HUES48 (cell line): ENCODE measurements at regions not wholly inside any gene's neighbourhood (a gene's known extent, or its start where the extent isn't known, plus 50 kb on each side); places are given as distances from the start of the nearest gene placed in this dataset.

Source experiments
- H3K27ac ChIP-seq: one replicate; pipeline ENCODE4 v1.7.0; 2013; ENCODE audit warnings: low read depth, low read length, inconsistent platforms
- H3K27me3 ChIP-seq: 2 replicates; pipeline ENCODE4 v1.6.1; 2013; ENCODE audit warnings: mild to moderate bottlenecking, low read length; ENCODE audit not compliant: control insufficient read depth, insufficient read depth
- H3K36me3 ChIP-seq: 2 replicates; pipeline ENCODE4 v1.6.1; 2013; ENCODE audit warnings: low read length; ENCODE audit not compliant: control insufficient read depth, insufficient read depth
- H3K4me1 ChIP-seq: 2 replicates; pipeline ENCODE4 v1.6.1; 2013; ENCODE audit warnings: mild to moderate bottlenecking, low read length; ENCODE audit not compliant: control insufficient read depth, insufficient read depth
- H3K4me3 ChIP-seq: 2 replicates; pipeline ENCODE4 v1.5.1; 2013; ENCODE audit warnings: mild to moderate bottlenecking, low read depth, low read length
- H3K9ac ChIP-seq: 2 replicates; pipeline ENCODE4 v1.6.1; 2013; ENCODE audit warnings: mild to moderate bottlenecking, low read depth, low read length, moderate library complexity
- H3K9me3 ChIP-seq: 2 replicates; pipeline ENCODE4 v1.6.1; 2013; ENCODE audit warnings: low read length; ENCODE audit not compliant: control insufficient read depth, insufficient read depth

DNA sequence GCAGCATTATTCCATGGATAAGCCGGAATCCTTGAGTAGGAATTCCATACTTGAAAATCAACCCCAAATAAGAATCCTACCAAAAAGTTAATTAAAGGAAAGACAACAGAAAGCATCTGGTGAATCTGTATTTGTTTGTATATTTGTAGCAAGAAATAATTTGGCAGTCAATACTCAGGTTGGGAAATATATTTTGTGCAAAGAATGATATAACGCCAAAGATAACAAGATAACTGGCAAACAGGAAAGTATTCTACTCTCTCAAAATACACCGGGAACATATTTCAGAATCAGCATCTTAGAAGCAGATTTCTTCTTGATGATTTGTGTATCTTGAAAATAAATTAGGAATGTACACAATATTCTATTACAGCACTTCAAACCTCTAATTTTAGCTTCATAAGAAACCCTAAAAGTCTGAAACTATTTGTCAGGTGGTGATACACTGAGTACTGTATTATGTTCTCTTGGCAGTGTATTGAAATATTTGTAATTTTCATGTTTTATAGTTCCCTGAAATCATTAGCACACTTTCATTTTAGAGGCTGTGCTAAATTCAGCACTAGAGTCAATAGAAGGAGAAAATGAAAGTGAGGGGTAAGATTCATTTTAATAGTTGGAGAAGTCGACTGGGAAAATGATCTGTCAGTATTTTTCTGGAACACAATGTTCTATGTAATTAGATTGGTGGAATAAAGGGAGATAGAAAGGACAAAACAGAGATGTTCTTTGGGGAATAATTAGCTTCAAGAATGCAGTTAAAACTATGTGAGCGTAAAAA lies 879.7 kb upstream of the GJE1 start:
- Histone ChIP-seq H3K9me3 (no peaks in the 10 kb centered on the region), H3K27me3 (no peaks in the 10 kb centered on the region), H3K4me1 (no peaks in the 10 kb centered on the region), H3K27ac (no peak overlapping the region), H3K36me3 (no peaks in the 10 kb centered on the region), H3K9ac (no peak overlapping the region), H3K4me3 (no peak overlapping the region)

DNA sequence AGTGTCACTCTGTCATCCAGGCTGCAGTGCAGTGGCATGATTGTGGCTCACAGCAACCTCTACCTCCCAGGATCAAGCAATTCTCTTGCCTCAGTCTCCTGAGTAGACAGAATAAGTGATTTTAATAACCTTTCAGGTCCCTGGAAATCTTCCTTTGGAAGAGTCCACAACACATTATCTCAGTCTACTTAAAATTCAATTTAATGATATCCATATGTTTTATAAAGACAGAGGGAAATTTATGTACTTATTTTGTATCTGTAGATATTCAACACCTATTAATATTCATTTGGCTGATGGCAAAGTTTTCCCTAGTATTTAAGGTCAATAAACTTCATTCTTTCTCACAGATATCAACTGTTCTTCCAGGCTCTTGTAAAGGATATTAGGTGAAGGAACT lies 881.4 kb upstream of the GJE1 start:
- H3K9ac ChIP-seq: no peak overlapping the region
- H3K27ac ChIP-seq: no peak overlapping the region
- no peaks in the 10 kb centered on the region for H3K4me1 ChIP-seq
- H3K27me3 ChIP-seq: no peaks in the 10 kb centered on the region
- no peak overlapping the region for H3K4me3 ChIP-seq
- no peaks in the 10 kb centered on the region for H3K9me3 ChIP-seq
- H3K36me3 ChIP-seq: no peaks in the 10 kb centered on the region

DNA sequence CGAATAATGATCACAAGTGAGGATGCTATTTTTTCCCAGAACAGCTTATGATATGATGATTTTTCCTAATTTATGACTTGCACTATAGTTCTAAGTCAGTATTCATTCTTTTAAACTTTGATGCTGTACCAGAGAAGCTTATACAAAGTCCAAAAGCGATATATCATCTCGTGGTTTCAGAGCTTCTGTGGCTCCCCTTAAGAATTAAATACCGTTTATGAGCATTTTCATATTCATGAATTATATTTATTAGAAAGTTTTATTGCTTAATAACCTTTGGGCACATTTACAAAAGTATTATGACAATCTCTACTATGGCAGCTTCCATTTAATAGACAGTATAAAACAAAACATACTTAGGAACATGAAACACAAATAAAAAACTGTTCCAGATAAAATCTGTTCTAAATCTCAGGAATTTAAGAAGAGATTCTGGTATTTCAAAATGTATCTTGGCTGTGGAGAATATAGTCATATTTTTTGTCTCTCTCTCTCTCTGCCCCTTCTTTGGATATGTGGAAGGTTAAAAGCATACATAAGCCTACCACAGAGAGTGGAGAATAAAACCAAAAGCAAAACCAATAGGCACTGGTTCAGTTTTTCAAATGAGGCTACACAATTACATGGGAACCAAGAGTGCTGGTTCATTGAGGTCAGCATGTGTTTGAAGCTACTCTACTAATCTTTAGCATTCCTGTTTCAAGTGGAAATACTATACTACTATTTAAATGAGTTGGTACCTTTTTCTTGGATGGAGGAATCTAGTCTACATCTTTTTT lies 884.5 kb upstream of the GJE1 start:
- Histone ChIP-seq H3K27me3 (no peaks in the 10 kb centered on the region), H3K27ac (no peak overlapping the region), H3K36me3 (no peaks in the 10 kb centered on the region), H3K9ac (no peak overlapping the region), H3K4me1 (no peaks in the 10 kb centered on the region), H3K4me3 (no peak overlapping the region), H3K9me3 (no peaks in the 10 kb centered on the region)

DNA sequence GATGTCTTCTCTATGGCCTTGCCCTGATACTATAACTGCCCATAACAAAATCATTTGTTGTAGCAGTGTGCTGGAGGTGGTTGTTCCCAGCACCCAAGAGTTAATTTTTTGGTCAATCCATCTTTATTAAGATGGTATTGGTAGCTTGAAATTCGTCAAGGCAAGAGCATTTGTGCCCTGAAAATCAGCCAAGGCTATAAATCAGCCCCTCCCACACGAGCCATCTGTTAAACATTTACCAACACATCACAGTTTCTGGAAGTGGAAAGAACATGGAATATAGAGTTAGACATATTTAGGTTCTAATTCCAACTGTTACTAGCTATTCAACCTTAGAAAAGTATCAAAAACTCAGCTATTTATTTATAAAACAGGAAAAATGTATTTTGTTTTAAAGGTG lies 888.4 kb upstream of the GJE1 start:
- Histone ChIP-seq H3K4me1 (no peaks in the 10 kb centered on the region), H3K27ac (no peak overlapping the region), H3K9ac (no peak overlapping the region), H3K4me3 (no peak overlapping the region), H3K27me3 (no peaks in the 10 kb centered on the region), H3K9me3 (no peaks in the 10 kb centered on the region), H3K36me3 (no peaks in the 10 kb centered on the region)

DNA sequence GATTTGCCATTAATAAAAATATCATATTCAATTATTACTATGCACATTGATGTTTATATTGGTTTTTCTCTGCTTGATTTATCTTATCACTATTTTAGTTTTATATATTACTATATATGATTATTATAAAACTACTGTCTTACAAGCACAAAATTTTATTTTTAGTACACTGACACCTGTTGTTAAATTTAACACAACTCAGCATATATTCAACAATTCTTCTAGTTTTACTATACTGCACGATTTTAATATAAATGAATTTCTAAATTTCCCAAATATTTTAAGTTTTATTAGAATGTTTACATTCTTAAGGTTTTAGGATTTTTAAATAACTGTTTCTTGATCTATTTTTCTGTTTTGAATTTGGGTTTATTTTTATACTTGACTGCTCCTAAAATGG lies 889.8 kb upstream of the GJE1 start:
- no peak overlapping the region for H3K27ac ChIP-seq
- H3K9me3 ChIP-seq: no peaks in the 10 kb centered on the region
- no peaks in the 10 kb centered on the region for H3K36me3 ChIP-seq
- no peaks in the 10 kb centered on the region for H3K27me3 ChIP-seq
- no peaks in the 10 kb centered on the region for H3K4me1 ChIP-seq
- H3K9ac ChIP-seq: no peak overlapping the region
- no peak overlapping the region for H3K4me3 ChIP-seq

DNA sequence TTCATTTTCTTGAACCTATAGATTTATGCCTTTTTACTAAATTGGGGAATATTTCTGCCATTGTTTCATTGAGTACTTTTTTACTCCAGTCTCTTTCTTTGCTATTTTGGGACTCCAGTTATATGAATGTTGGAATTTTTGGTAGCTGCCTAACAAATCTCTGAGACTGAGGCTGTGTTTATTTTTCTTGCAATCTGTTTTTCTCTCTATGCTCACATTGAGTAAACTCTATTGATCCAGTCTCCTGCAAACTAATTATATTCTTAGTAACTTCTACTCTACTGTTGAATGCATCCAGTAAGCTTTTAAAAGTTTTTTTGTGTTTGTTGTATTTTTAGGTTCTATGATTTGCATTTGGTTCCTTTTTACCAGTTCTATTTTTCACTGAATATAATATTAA lies 903.4 kb upstream of the GJE1 start:
- H3K9me3 ChIP-seq: 0 out of 2 replicates have a peak, but pooled peaks cover 3% of the 10 kb centered on the region
- no peaks in the 10 kb centered on the region for H3K36me3 ChIP-seq
- H3K27me3 ChIP-seq: no peaks in the 10 kb centered on the region
- H3K4me3 ChIP-seq: no peak overlapping the region
- no peak overlapping the region for H3K9ac ChIP-seq
- H3K27ac ChIP-seq: no peak overlapping the region
- no peaks in the 10 kb centered on the region for H3K4me1 ChIP-seq

DNA sequence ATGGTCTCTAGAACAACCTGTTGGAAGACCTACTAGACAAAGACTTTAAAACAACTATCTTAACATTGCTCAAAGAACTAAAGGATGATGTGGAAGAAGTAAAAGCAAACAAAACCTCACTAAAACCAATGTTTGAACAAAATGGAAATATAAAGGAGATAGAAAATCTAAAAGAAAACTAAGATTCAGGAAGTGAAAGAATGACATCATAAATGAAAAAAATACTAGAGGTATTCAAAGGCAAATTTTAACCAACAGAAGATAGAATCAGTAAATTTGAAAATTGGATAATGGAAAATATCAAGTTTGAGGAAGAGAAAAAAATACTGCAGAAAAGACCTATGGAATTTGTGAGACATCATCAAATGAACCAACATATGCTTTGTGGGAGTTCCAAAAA lies 914.1 kb upstream of the GJE1 start:
- no peak overlapping the region for H3K9ac ChIP-seq
- no peak overlapping the region for H3K27ac ChIP-seq
- no peaks in the 10 kb centered on the region for H3K27me3 ChIP-seq
- H3K4me1 ChIP-seq: no peaks in the 10 kb centered on the region
- H3K36me3 ChIP-seq: no peaks in the 10 kb centered on the region
- peaks cover 40% of the 10 kb centered on the region for H3K9me3 ChIP-seq
- H3K4me3 ChIP-seq: no peak overlapping the region

DNA sequence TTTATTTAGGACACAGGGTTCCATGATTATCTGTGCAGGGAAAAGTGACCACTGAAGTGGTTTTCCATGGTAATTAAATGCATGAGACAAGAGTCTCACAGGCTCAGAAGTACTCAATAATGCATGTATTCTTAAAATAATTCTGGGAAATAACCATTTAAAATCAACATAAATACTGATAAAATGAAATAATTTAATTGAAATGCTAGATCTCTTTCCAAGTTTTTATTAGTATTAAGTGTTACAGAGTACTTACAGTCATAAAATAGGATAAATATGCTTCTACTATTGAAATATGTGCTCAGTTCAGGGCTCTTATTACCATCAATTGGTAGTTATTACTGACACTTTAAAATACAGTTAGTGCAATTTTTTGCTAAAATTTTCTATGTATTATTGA lies 916.0 kb upstream of the GJE1 start:
- Histone ChIP-seq H3K4me3 (no peak overlapping the region), H3K9ac (no peak overlapping the region), H3K4me1 (no peaks in the 10 kb centered on the region), H3K27ac (no peak overlapping the region), H3K9me3 (peaks cover 36% of the 10 kb centered on the region), H3K36me3 (no peaks in the 10 kb centered on the region), H3K27me3 (no peaks in the 10 kb centered on the region)

DNA sequence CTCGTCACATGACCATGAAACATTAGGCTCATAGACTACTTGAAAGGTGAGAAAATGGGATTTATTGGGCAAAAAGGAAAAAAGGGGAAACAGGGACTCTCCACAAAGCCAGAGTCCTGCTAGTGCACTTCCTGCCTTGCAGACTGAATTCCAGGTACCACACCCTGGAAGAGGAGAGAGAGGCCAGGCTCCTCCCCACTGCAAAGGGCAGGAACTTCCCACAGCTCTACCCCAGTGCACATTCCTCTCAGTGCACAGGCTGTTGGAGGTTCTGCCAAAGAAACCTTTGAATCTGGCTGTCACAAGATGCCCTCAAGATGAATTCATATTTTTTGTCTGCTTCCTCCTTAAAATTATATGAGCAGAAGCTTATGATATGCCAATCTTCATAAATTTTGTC lies 920.4 kb upstream of the GJE1 start:
- Histone ChIP-seq H3K27ac (no peak overlapping the region), H3K9ac (no peak overlapping the region), H3K36me3 (no peaks in the 10 kb centered on the region), H3K9me3 (peaks cover 3% of the 10 kb centered on the region), H3K27me3 (no peaks in the 10 kb centered on the region), H3K4me3 (no peak overlapping the region), H3K4me1 (no peaks in the 10 kb centered on the region)

DNA sequence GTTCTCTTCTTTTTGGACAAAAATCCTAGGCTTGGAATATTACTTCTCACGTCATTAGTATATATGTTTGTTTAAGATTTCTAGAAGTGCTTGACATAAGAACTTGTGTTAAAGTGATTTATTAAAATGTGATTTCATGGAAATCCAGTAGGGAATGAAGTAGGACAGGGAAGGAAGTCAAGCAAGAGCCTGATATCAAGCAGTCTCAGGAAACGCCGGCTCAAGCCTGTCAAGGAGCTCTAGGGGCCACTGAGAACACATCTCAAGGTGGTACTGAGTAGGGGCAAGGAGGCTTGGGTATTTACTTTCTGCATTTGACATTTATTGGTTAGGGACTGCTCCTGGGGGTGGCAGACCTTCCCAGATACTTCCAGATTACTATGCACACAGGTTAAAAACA lies 920.9 kb upstream of the GJE1 start:
- Histone ChIP-seq H3K36me3 (no peaks in the 10 kb centered on the region), H3K4me3 (no peak overlapping the region), H3K9ac (no peak overlapping the region), H3K9me3 (no peaks in the 10 kb centered on the region), H3K27ac (no peak overlapping the region), H3K27me3 (no peaks in the 10 kb centered on the region), H3K4me1 (no peaks in the 10 kb centered on the region)

DNA sequence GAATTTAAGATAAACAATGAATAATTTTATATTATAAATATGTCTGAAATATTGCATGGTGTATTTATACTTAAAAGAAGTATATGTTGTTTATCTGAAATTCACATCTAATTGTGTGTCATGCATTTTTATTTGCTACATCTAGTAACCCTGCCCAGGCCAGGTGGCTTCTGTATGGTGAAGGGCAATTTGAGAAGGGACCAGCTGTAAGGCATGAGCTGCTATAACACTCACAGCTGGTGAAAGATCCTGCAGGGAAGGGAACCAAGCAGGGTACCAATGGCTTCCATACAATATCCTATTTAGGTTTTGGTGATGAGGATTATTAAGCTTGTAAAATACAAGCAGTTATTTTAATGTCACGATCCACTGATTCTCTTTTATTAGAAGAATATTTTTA lies 921.8 kb upstream of the GJE1 start:
- H3K27ac ChIP-seq: no peak overlapping the region
- no peaks in the 10 kb centered on the region for H3K36me3 ChIP-seq
- no peak overlapping the region for H3K4me3 ChIP-seq
- H3K9ac ChIP-seq: no peak overlapping the region
- H3K4me1 ChIP-seq: no peaks in the 10 kb centered on the region
- H3K9me3 ChIP-seq: no peaks in the 10 kb centered on the region; the same call in 1 of the 2 replicates
- H3K27me3 ChIP-seq: no peaks in the 10 kb centered on the region
